ENCODE measurements at regions not wholly inside any gene's neighbourhood (a gene's known extent, or its start where the extent isn't known, plus 50 kb on each side); places are given as distances from the start of the nearest gene placed in this dataset.

- Mint-ChIP-seq H3K4me3 (no peak overlapping the region), H3K27me3 (no peaks in the 10 kb centered on the region)
Measured at GRCh38 chr2:52686935-52687334, 1080.7 kb upstream of the CHAC2 start.

GRCh38 chr2:52676056-52676455 is 1091.5 kb upstream of the CHAC2 start:
- ATAC-seq (replicated peaks) (no peak), DNase-seq (no peak)
- peaks cover 2 to 19% of the 10 kb centered on the region in 2 donors for H3K9me3 Mint-ChIP-seq
- no peaks in the 10 kb centered on the region for H3K27me3 Mint-ChIP-seq
- no peak overlapping the region for H3K27ac Mint-ChIP-seq
- H3K4me3 Mint-ChIP-seq: no peak overlapping the region
- H3K36me3 Mint-ChIP-seq (ENCODE audit: insufficient read depth): no peaks in the 10 kb centered on the region
- H3K4me1 Mint-ChIP-seq (ENCODE audit: low read depth in 2 of 2): no peaks in the 10 kb centered on the region

More at GRCh38 chr2:52686935-52687334, 1080.7 kb upstream of the CHAC2 start:
- H3K36me3 Mint-ChIP-seq (ENCODE audit: insufficient read depth): no peaks in the 10 kb centered on the region
- no peak for ATAC-seq (replicated peaks)
- H3K27ac Mint-ChIP-seq: no peak overlapping the region
- no peaks in the 10 kb centered on the region for H3K4me1 Mint-ChIP-seq (ENCODE audit: low read depth in 2 of 2)
- peaks cover 9 to 17% of the 10 kb centered on the region in 2 donors for H3K9me3 Mint-ChIP-seq
- DNase-seq: no peak

- no peaks in the 10 kb centered on the region for H3K27me3 Mint-ChIP-seq
Measured at GRCh38 chr2:52668724-52669123, 1098.9 kb upstream of the CHAC2 start.

GRCh38 chr2:52659546-52659945 is 1108.1 kb upstream of the CHAC2 start:
- ATAC-seq (replicated peaks) (no peak), DNase-seq (no peak)
- H3K27me3 Mint-ChIP-seq: no peaks in the 10 kb centered on the region

More at GRCh38 chr2:52668724-52669123, 1098.9 kb upstream of the CHAC2 start:
- no peak overlapping the region for H3K27ac Mint-ChIP-seq
- no peak overlapping the region for H3K4me3 Mint-ChIP-seq
- no peaks in the 10 kb centered on the region for H3K4me1 Mint-ChIP-seq (ENCODE audit: low read depth in 2 of 2)
- no peaks in the 10 kb centered on the region for H3K36me3 Mint-ChIP-seq (ENCODE audit: insufficient read depth)
- DNase-seq (no peak), ATAC-seq (replicated peaks) (no peak)
- peaks cover 2 to 7% of the 10 kb centered on the region in 2 donors for H3K9me3 Mint-ChIP-seq

GRCh38 chr2:52658598-52658997 is 1109.0 kb upstream of the CHAC2 start:
- ATAC-seq (replicated peaks) (no peak), DNase-seq (no peak)
- Mint-ChIP-seq H3K9me3 (peaks cover 0 to 1% of the 10 kb centered on the region in 2 donors), H3K36me3 (ENCODE audit: insufficient read depth) (no peaks in the 10 kb centered on the region), H3K27me3 (no peaks in the 10 kb centered on the region), H3K4me1 (ENCODE audit: low read depth in 2 of 2) (no peaks in the 10 kb centered on the region), H3K4me3 (no peak overlapping the region), H3K27ac (no peak overlapping the region)

More at GRCh38 chr2:52659546-52659945, 1108.1 kb upstream of the CHAC2 start:
- no peak overlapping the region for H3K27ac Mint-ChIP-seq
- H3K4me3 Mint-ChIP-seq: no peak overlapping the region
- H3K36me3 Mint-ChIP-seq (ENCODE audit: insufficient read depth): no peaks in the 10 kb centered on the region
- no peaks in the 10 kb centered on the region for H3K4me1 Mint-ChIP-seq (ENCODE audit: low read depth in 2 of 2)
- peaks cover 0 to 1% of the 10 kb centered on the region in 2 donors for H3K9me3 Mint-ChIP-seq

- DNase-seq (no peak), ATAC-seq (replicated peaks) (no peak)
- Mint-ChIP-seq H3K36me3 (ENCODE audit: insufficient read depth) (no peaks in the 10 kb centered on the region), H3K9me3 (peaks cover 7 to 13% of the 10 kb centered on the region in 2 donors), H3K4me3 (no peak overlapping the region), H3K4me1 (ENCODE audit: low read depth in 2 of 2) (no peaks in the 10 kb centered on the region), H3K27ac (no peak overlapping the region), H3K27me3 (no peaks in the 10 kb centered on the region)
Measured at GRCh38 chr2:52639692-52640091, 1127.9 kb upstream of the CHAC2 start.

- no peaks in the 10 kb centered on the region for H3K4me1 Mint-ChIP-seq (ENCODE audit: low read depth in 2 of 2)
- DNase-seq: no peak
- peaks cover 7 to 8% of the 10 kb centered on the region in 2 donors for H3K9me3 Mint-ChIP-seq
- H3K4me3 Mint-ChIP-seq: no peak overlapping the region
- no peak for ATAC-seq (replicated peaks)
- no peaks in the 10 kb centered on the region for H3K27me3 Mint-ChIP-seq
- H3K27ac Mint-ChIP-seq: no peak overlapping the region
- peaks cover 2% of the 10 kb centered on the region for H3K36me3 Mint-ChIP-seq (ENCODE audit: insufficient read depth)
Measured at GRCh38 chr2:52632543-52632942, 1135.1 kb upstream of the CHAC2 start.

GRCh38 chr2:52629944-52630343 is 1137.7 kb upstream of the CHAC2 start:
- no peaks in the 10 kb centered on the region for H3K4me1 Mint-ChIP-seq (ENCODE audit: low read depth in 2 of 2)
- H3K9me3 Mint-ChIP-seq: peaks cover 0 to 2% of the 10 kb centered on the region in 2 donors
- ATAC-seq (replicated peaks) (no peak), DNase-seq (no peak)
- no peak overlapping the region for H3K27ac Mint-ChIP-seq
- no peaks in the 10 kb centered on the region for H3K27me3 Mint-ChIP-seq
- no peak overlapping the region for H3K4me3 Mint-ChIP-seq
- H3K36me3 Mint-ChIP-seq (ENCODE audit: insufficient read depth): peaks cover 2% of the 10 kb centered on the region

GRCh38 chr2:52629531-52629930 is 1138.1 kb upstream of the CHAC2 start:
- DNase-seq: no peak
- Mint-ChIP-seq H3K27me3 (no peaks in the 10 kb centered on the region), H3K4me1 (ENCODE audit: low read depth in 2 of 2) (no peaks in the 10 kb centered on the region), H3K36me3 (ENCODE audit: insufficient read depth) (peaks cover 2% of the 10 kb centered on the region), H3K27ac (no peak overlapping the region), H3K4me3 (no peak overlapping the region), H3K9me3 (peaks cover 0 to 2% of the 10 kb centered on the region in 2 donors)
- ATAC-seq (replicated peaks): no peak

- DNase-seq: no peak
- no peaks in the 10 kb centered on the region for H3K27me3 Mint-ChIP-seq
- H3K4me3 Mint-ChIP-seq: no peak overlapping the region
- no peak overlapping the region for H3K27ac Mint-ChIP-seq
- H3K4me1 Mint-ChIP-seq (ENCODE audit: low read depth in 2 of 2): no peaks in the 10 kb centered on the region
- H3K9me3 Mint-ChIP-seq: no peaks in the 10 kb centered on the region
- ATAC-seq (replicated peaks): no peak
- no peaks in the 10 kb centered on the region for H3K36me3 Mint-ChIP-seq (ENCODE audit: insufficient read depth)
Measured at GRCh38 chr2:52622266-52622665, 1145.3 kb upstream of the CHAC2 start.

- Mint-ChIP-seq H3K9me3 (peaks cover 0 to 3% of the 10 kb centered on the region in 2 donors), H3K4me3 (no peak overlapping the region), H3K4me1 (ENCODE audit: low read depth in 2 of 2) (no peaks in the 10 kb centered on the region), H3K36me3 (ENCODE audit: insufficient read depth) (no peaks in the 10 kb centered on the region), H3K27me3 (no peaks in the 10 kb centered on the region), H3K27ac (no peak overlapping the region)
- no peak for ATAC-seq (replicated peaks)
- no peak for DNase-seq
Measured at GRCh38 chr2:52613064-52613463, 1154.5 kb upstream of the CHAC2 start.

- Mint-ChIP-seq H3K9me3 (peaks cover 1 to 3% of the 10 kb centered on the region in 2 donors), H3K4me1 (ENCODE audit: low read depth in 2 of 2) (no peaks in the 10 kb centered on the region), H3K36me3 (ENCODE audit: insufficient read depth) (no peaks in the 10 kb centered on the region), H3K27ac (no peak overlapping the region), H3K27me3 (no peaks in the 10 kb centered on the region), H3K4me3 (no peak overlapping the region)
- ATAC-seq (replicated peaks) (no peak), DNase-seq (no peak)
Measured at GRCh38 chr2:52611759-52612158, 1155.8 kb upstream of the CHAC2 start.

GRCh38 chr2:52608030-52608429 is 1159.6 kb upstream of the CHAC2 start:
- Mint-ChIP-seq H3K9me3 (peaks cover 4 to 16% of the 10 kb centered on the region in 2 donors), H3K4me3 (no peak overlapping the region), H3K36me3 (ENCODE audit: insufficient read depth) (no peaks in the 10 kb centered on the region), H3K27ac (no peak overlapping the region), H3K4me1 (ENCODE audit: low read depth in 2 of 2) (no peaks in the 10 kb centered on the region), H3K27me3 (no peaks in the 10 kb centered on the region)
- DNase-seq (no peak), ATAC-seq (replicated peaks) (no peak)

GRCh38 chr2:52597346-52597745 is 1170.3 kb upstream of the CHAC2 start:
- DNase-seq (no peak), ATAC-seq (replicated peaks) (no peak)
- Mint-ChIP-seq H3K27ac (no peak overlapping the region), H3K9me3 (peaks cover 0 to 4% of the 10 kb centered on the region in 2 donors), H3K4me1 (ENCODE audit: low read depth in 2 of 2) (no peaks in the 10 kb centered on the region), H3K4me3 (no peak overlapping the region), H3K36me3 (ENCODE audit: insufficient read depth) (no peaks in the 10 kb centered on the region), H3K27me3 (no peaks in the 10 kb centered on the region)

- Mint-ChIP-seq H3K27ac (no peak overlapping the region), H3K36me3 (ENCODE audit: insufficient read depth) (no peaks in the 10 kb centered on the region), H3K27me3 (no peaks in the 10 kb centered on the region), H3K4me3 (no peak overlapping the region), H3K4me1 (ENCODE audit: low read depth in 2 of 2) (no peaks in the 10 kb centered on the region), H3K9me3 (peaks cover 8 to 9% of the 10 kb centered on the region in 2 donors)
- ATAC-seq (replicated peaks): no peak
- DNase-seq: no peak
Measured at GRCh38 chr2:52594026-52594425, 1173.6 kb upstream of the CHAC2 start.

Measured in effector memory CD8-positive, alpha-beta T cell (primary cell).